H7 (cell line): ENCODE measurements at regions not wholly inside any gene's neighbourhood (a gene's known extent, or its start where the extent isn't known, plus 50 kb on each side); places are given as distances from the start of the nearest gene placed in this dataset.

Source experiments
- DNase-seq: peaks from one replicate; pipeline ENCODE4 v3.0.0; 2012
- H3K27me3 ChIP-seq: 2 replicates; pipeline ENCODE4 v1.6.0; 2011; ENCODE audit warnings: mild to moderate bottlenecking, low read length; ENCODE audit not compliant: control insufficient read depth, insufficient read depth
- H3K36me3 ChIP-seq: replicated peaks from 2 replicates; pipeline ENCODE4 v1.5.1; 2011; ENCODE audit warnings: low read length; ENCODE audit not compliant: control insufficient read depth, insufficient read depth
- H3K4me3 ChIP-seq: 2 replicates; pipeline ENCODE4 v1.5.1; 2011; ENCODE audit warnings: low read depth, mild to moderate bottlenecking, control low read depth, low read length, moderate library complexity; ENCODE audit not compliant: insufficient read depth

- H3K36me3 ChIP-seq: no peaks in the 10 kb centered on the region
These were observed 172.8 kb upstream of the SYNDIG1 start for GRCh38 chr20:24296477-24297261.

GRCh38 chr20:24291014-24291413, 178.4 kb upstream of the SYNDIG1 start:
- no peak for DNase-seq
- no peaks in the 10 kb centered on the region for H3K36me3 ChIP-seq
- no peak overlapping the region for H3K4me3 ChIP-seq
- H3K27me3 ChIP-seq: no peaks in the 10 kb centered on the region

More at GRCh38 chr20:24296477-24297261, 172.8 kb upstream of the SYNDIG1 start:
- DNase-seq: no peak
- no peak overlapping the region for H3K4me3 ChIP-seq
- H3K27me3 ChIP-seq: no peaks in the 10 kb centered on the region

- Histone ChIP-seq H3K36me3 (no peaks in the 10 kb centered on the region), H3K27me3 (no peaks in the 10 kb centered on the region), H3K4me3 (no peak overlapping the region)
- DNase-seq: peak; percentile 50
These were observed 179.5 kb upstream of the SYNDIG1 start for GRCh38 chr20:24289737-24290481.

- DNase-seq: no peak
- H3K36me3 ChIP-seq: no peaks in the 10 kb centered on the region
- H3K4me3 ChIP-seq: no peak overlapping the region
- H3K27me3 ChIP-seq: no peaks in the 10 kb centered on the region
These were observed 186.2 kb upstream of the SYNDIG1 start for GRCh38 chr20:24283186-24283585.

GRCh38 chr20:24277196-24277595, 192.2 kb upstream of the SYNDIG1 start:
- H3K27me3 ChIP-seq: no peaks in the 10 kb centered on the region; the same call in 1 of the 2 replicates
- no peak overlapping the region for H3K4me3 ChIP-seq
- H3K36me3 ChIP-seq: no peaks in the 10 kb centered on the region
- DNase-seq: no peak

GRCh38 chr20:24275946-24276705, 193.3 kb upstream of the SYNDIG1 start:
- no peaks in the 10 kb centered on the region for H3K36me3 ChIP-seq
- DNase-seq: no peak
- H3K27me3 ChIP-seq: no peaks in the 10 kb centered on the region; the same call in 1 of the 2 replicates
- no peak overlapping the region for H3K4me3 ChIP-seq

- Histone ChIP-seq H3K27me3 (no peaks in the 10 kb centered on the region; the same call in 1 of the 2 replicates), H3K4me3 (no peak overlapping the region), H3K36me3 (no peaks in the 10 kb centered on the region)
- no peak for DNase-seq
These were observed 196.2 kb upstream of the SYNDIG1 start for GRCh38 chr20:24273251-24273650.

- H3K36me3 ChIP-seq: no peaks in the 10 kb centered on the region
- no peak for DNase-seq
- H3K27me3 ChIP-seq: no peaks in the 10 kb centered on the region
- H3K4me3 ChIP-seq: no peak overlapping the region
These were observed 208.1 kb upstream of the SYNDIG1 start for GRCh38 chr20:24261351-24261750.

GRCh38 chr20:24257171-24257570, 212.3 kb upstream of the SYNDIG1 start:
- H3K36me3 ChIP-seq: no peaks in the 10 kb centered on the region
- H3K4me3 ChIP-seq: no peak overlapping the region
- H3K27me3 ChIP-seq: no peaks in the 10 kb centered on the region
- no peak for DNase-seq

- Histone ChIP-seq H3K4me3 (no peak overlapping the region), H3K36me3 (no peaks in the 10 kb centered on the region), H3K27me3 (no peaks in the 10 kb centered on the region)
- DNase-seq: no peak
These were observed 213.1 kb upstream of the SYNDIG1 start for GRCh38 chr20:24256307-24256706.

GRCh38 chr20:24254480-24254879, 214.9 kb upstream of the SYNDIG1 start:
- Histone ChIP-seq H3K27me3 (no peaks in the 10 kb centered on the region), H3K36me3 (no peaks in the 10 kb centered on the region), H3K4me3 (no peak overlapping the region)
- DNase-seq: no peak

GRCh38 chr20:24253321-24253720, 216.1 kb upstream of the SYNDIG1 start:
- Histone ChIP-seq H3K27me3 (no peaks in the 10 kb centered on the region), H3K4me3 (no peak overlapping the region), H3K36me3 (no peaks in the 10 kb centered on the region)
- DNase-seq: no peak

- no peak for DNase-seq
- H3K36me3 ChIP-seq: no peaks in the 10 kb centered on the region
- no peaks in the 10 kb centered on the region for H3K27me3 ChIP-seq
- no peak overlapping the region for H3K4me3 ChIP-seq
These were observed 224.3 kb upstream of the SYNDIG1 start for GRCh38 chr20:24245094-24245493.

GRCh38 chr20:24242763-24243162, 226.7 kb upstream of the SYNDIG1 start:
- Histone ChIP-seq H3K36me3 (no peaks in the 10 kb centered on the region), H3K27me3 (no peaks in the 10 kb centered on the region), H3K4me3 (no peak overlapping the region)
- no peak for DNase-seq
